HG03045 (cell line): ENCODE measurements at regions not wholly inside any gene's neighbourhood (a gene's known extent, or its start where the extent isn't known, plus 50 kb on each side); places are given as distances from the start of the nearest gene placed in this dataset.

Source experiments
- ATAC-seq: cut with Tn5 transposase; IDR thresholded peaks from one replicate; pipeline ENCODE4 v1.9.1; 2021; ENCODE audit warnings: mild to moderate bottlenecking, moderate library complexity; ENCODE audit not compliant: unreplicated experiment

DNA sequence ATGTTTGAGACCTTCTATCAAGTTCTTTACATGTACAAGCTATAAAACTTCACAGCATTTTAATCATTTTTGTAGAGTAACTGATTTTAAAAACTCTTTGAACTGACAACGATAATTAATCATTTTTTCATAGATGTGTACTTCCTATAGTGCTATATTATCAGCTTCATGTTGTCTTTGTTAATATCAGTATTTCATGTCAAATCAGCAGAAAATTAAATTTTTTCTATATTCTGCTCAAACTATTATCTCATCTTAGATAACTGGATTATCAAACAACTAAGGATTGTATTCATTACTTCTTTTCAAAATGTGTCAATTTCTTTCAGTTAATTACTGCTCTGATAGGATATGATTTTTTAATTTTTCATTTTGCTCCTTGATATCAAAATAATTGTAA is 214.6 kb upstream of the RGS18 start:
- no peak for ATAC-seq

DNA sequence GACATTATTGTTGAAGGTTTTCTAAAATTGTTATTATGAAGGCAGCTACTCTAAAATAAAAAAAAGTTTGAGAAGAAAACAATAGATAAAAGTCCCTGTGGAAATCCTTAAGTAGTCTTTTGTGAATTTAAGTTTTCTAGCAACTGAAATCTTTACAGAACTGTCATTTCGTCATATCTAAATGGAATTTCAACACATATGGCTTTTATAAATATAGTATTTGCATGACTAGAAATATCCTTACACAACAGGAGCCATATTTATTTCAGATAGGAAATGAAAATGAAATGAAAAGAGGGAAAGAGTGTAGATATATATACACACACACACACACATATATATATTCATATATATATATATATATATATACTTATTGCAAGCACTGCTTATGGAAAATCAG is 204.7 kb upstream of the RGS18 start:
- ATAC-seq: no peak

GRCh38 chr1:191959856-191960255 is 198.4 kb upstream of the RGS18 start:
- ATAC-seq: no peak

DNA sequence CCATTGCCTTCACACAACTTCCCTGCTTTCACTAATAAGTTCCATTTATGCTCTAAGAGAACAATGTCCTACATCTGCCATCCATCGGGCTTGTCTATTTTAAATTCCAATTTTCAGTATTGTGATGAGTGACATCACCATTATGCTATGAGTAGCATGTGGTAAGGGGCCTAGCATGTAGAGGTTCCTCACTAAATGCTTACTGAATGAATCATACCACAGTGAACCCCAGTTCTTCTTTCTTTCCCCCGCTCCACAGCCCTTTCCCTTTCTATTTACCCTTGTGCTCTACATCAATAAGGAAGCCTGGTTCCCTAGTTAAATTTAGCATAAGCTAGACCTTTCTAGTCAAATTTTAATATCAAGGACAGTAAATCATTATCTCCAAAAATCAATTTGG is 195.0 kb upstream of the RGS18 start:
- no peak for ATAC-seq

DNA sequence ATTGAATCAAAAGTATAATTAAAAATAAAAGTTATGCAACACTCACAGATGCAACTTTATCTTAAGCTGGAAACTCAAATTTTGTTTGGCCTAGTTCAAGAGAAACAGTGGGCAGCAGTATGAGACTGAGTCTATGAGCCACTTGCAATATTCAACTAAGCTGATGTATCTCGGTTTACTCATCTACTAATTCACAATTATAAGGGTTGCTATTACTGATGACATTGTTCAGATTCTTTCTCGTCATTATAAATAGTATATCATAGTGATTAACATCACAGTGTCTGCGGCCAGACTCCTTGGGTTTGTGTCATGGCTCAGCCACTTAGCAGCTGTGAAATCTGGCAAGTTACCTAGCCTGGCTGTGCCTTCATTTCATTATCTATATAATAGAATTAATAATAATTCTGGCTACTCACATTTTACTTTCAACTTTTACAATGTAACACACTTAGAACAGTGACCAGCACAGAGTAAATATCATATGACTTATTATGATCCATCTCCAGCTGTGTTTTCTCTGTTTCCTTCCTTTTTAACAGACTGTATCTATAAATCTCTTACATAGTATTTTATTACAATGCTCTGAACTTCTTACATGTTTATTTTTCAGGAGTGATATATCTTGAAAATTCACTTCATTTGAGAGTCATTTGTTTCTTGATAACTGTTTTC is 194.3 kb upstream of the RGS18 start:
- no peak for ATAC-seq

GRCh38 chr1:191969290-191969689 is 189.0 kb upstream of the RGS18 start:
- ATAC-seq: no peak

DNA sequence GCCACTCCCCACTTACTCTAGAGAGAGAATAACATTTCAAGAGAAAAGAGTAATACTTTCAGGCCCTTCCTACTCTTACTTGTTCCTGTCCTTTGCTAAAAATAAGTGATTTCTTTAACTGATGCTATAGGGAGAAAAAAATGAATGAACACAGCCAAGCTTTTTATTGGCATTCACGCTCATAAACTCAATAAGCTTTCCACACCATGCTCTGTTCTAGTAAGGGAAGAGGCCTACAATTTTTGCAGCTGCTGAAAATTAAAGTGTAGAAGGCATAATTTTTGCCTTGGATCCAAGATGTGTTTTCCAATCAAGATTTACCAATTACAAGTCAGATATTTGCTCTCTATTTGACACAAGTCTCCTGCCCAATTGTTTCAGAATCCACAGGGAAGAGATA is 188.1 kb upstream of the RGS18 start:
- ATAC-seq: no peak

GRCh38 chr1:191971447-191971846 is 186.8 kb upstream of the RGS18 start:
- ATAC-seq: no peak

DNA sequence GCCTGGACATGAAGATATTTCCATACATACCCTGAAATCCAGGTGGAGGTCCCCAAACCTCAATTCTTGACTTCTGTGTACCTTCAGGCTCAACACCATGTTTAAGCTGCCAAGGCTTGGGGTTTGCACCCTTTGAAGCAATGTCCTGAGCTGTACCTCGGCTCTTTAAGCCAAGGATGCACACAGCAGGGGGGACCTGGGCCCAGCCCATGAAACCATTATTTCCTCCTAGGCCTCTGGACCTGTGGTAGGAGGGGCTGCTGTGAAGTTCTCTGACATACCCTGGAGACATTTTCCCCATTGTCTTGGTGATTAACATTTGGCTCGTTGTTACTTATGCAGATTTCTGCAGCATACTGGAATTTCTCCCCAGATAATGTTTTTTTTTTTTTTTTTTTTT is 184.3 kb upstream of the RGS18 start:
- no peak for ATAC-seq

DNA sequence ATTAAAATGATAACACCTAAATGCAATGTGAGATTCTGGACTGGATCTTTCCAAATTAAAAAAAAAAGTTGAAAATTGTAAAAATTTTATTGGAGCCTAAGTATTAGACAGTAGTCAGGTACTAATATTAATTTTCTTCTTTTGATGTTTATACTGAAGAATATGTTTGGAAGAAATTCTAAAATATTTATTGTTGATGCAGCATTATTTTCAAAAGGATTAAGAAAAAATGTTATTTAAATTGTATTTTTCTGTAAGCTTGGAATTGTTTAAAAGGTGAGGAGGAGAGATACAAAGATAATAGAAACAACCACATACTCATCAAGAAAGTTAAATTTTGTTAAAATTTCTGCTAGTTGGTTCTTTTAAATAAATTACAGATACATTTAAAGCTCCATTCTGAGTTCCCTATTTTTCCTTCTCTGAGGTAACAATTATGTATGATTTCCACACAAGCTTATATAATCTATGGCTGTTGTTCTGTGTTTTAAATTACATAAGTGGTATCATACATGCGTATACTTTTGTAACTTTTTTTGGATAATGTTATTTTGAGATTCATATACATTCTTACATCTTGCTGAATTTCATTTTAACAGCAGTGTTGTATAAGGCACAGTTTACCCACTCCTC is 180.3 kb upstream of the RGS18 start:
- no peak for ATAC-seq

DNA sequence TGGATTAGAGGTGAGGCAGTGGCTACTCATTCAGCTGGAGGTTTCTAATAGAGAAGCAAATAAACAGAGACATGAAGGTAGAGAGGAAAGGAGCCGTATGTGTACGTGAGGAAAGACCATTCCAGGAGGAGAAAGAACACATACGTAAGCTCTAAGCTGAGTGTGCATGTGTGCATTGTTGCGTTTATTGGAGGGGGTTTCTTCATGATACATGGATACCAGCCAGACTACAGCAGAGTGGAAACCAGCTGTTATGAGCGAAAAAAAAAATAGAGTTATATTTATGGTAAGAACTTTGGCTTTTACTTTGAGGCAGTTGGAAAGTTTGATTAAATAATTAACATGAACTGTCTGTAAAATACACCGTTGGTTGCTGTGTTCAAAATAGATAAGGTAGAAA is 173.4 kb upstream of the RGS18 start:
- no peak for ATAC-seq

GRCh38 chr1:191992118-191992517 is 166.1 kb upstream of the RGS18 start:
- ATAC-seq: no peak

GRCh38 chr1:191993549-191993948 is 164.7 kb upstream of the RGS18 start:
- no peak for ATAC-seq

DNA sequence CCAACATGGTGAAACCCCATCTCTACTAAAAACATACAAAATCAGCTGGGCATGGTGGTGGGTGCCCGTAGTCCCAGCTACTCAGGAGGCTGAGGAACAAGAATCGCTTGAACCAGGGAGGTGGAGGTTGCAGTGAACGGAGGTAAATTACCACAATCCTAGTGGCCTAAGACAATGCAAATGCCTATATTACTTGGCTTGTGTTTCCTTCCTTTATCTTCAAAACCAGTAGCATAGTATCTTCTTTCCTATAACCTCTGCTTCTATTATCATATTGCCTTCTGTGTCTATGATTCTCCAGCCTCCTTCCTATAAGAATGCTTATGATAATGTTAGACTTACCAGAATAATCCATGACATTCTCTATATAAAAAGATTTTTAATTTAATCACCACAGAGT is 156.2 kb upstream of the RGS18 start:
- ATAC-seq: no peak

- no peak for ATAC-seq
Observed at GRCh38 chr1:192003295-192004077, 154.8 kb upstream of the RGS18 start.

DNA sequence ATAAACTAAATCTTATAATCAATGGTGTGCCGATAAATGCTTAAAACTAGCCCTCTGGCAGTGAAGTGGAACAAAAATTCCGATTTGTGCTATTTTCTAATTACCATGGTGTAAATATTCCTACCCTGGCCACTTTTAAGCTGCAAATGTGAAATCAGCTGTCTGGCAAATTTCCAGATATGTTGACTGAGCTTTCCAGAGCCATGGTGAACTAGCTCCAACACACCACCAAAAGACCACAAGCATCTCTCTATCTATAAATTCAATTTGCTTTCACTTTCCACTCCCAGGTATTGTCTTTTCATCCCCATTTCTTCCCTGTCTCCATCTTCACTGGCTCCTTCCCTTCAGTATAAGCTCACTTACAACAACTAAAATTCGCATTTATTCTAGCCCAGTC is 152.3 kb upstream of the RGS18 start:
- no peak for ATAC-seq

DNA sequence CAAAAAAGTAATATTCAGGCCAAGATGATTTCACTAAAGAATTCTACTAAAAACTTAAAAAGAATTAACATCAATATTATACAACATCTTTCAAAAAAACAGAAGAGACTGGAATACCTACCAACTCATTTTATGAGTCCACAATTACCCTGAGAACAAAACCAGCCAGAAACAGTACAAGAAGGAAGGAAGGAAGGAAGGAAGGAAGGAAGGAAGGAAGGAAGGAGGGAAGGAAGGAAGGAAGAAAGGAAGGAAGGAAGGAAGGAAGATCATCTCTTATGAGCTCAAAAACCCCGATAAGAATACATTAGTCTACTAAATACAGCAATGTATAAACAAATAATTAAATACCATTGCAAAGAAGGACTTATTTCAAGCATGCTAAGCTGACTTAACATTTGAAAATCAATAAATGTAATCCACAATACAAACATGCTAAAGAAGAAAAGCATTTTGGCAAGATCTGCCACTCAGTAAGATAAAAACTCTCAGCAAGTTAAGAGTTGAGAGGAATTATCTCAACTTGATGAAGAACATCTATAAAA is 149.9 kb upstream of the RGS18 start:
- no peak for ATAC-seq

- ATAC-seq: no peak
Observed at GRCh38 chr1:192010406-192010805, 147.9 kb upstream of the RGS18 start.

- no peak for ATAC-seq
Observed at GRCh38 chr1:192011525-192011924, 146.7 kb upstream of the RGS18 start.

DNA sequence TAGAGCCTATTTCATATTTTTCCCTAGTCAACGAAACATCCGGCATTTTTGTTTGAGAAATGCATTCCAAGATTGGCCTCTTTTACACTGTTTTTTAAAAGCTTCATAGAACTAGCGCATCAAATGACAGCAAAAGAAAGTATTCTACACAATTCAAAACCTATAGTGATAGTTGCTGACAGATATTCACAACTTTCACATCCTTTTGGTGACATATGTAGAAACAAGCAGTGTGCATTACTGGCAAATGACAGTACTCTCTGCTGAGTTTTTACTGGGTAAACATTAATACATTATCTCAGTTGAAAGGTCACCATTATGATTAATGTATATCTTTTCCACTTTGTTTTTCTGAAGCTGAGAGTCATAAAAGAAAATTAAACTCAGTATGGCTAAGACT is 135.4 kb upstream of the RGS18 start:
- no peak for ATAC-seq

DNA sequence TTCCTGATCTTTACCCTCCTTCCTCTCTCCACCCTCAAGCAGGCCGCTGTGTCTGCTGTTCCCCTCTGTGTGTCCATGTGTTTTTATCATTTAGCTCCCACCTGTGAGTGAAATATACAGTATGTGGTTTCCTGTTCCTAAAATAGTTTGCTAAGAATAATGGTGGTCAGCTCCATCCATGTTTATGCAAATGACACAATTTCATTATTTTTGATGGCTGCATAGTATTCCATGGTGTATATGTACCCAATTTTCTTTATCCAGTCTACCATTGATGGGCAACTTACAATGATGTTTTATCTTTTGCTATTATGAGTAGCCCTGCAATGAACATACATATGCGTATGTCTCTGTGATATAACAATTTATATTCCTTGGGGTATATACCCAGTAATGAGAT is 133.4 kb upstream of the RGS18 start:
- no peak for ATAC-seq

GRCh38 chr1:192038567-192038966 is 119.7 kb upstream of the RGS18 start:
- ATAC-seq: no peak
